Gastroesophageal sphincter (tissue), 4 donors: ENCODE measurements at regions not wholly inside any gene's neighbourhood (a gene's known extent, or its start where the extent isn't known, plus 50 kb on each side); places are given as distances from the start of the nearest gene placed in this dataset.
A peak's percentile ranks its signal among the peaks of the same experiment; 100 is the strongest.

ENCODE experiments used
- ATAC-seq: fragments of 150-250 bp; one replicate; pipeline ENCODE4 v1.9.1; 2016; ENCODE audit warnings: mild to moderate bottlenecking, moderate library complexity
- H3K27ac ChIP-seq, 4 donors: fragments of 200-600 bp; sonication (generic) in 3 of 4; 1 replicate in 3 of 4; 2 replicates in 1 of 4; pipeline ENCODE4 v1.5.1; 2016 to 2019
- H3K27me3 ChIP-seq: fragments of 200-600 bp; sonication (generic); one replicate; pipeline ENCODE4 v1.5.1; 2019
- H3K36me3 ChIP-seq, 2 donors: fragments of 200-600 bp; sonication (generic); one replicate each; pipeline ENCODE4 v1.5.1; 2019; ENCODE audit warnings: control low read depth in 1 of 2
- H3K4me1 ChIP-seq, 3 donors: fragments of 200-600 bp; sonication (generic); 1 replicate in 2 of 3; 2 replicates in 1 of 3; pipeline ENCODE4 v1.5.1; 2016 to 2019; ENCODE audit warnings: control low read depth in 2 of 3
- H3K4me3 ChIP-seq, 2 donors: fragments of 200-600 bp; sonication (generic); one replicate each; pipeline ENCODE4 v1.5.1; 2019; ENCODE audit warnings: mild to moderate bottlenecking in 1 of 2, moderate library complexity in 1 of 2
- H3K9me3 ChIP-seq, 3 donors: fragments of 200-600 bp; sonication (generic); one replicate each; pipeline ENCODE4 v1.5.1; 2017 to 2019; ENCODE audit warnings: control low read depth in 2 of 3
- CTCF ChIP-seq, 4 experiments: fragments of 200-600 bp in 2 of 4; fragments of 450-650 bp in 2 of 4; sonication (generic) in 1 of 4; IDR thresholded peaks; one replicate each; pipeline ENCODE4 v1.5.1; 2017 to 2019; ENCODE audit warnings: antibody characterized with exemption in 4 of 4, mild to moderate bottlenecking in 2 of 4, moderate library complexity in 2 of 4
- EP300 ChIP-seq: sonication (generic); formaldehyde crosslinking; IDR thresholded peaks from one replicate; pipeline ENCODE4 v1.6.1; 2017; ENCODE audit warnings: antibody characterized with exemption, mild to moderate bottlenecking
- POLR2A ChIP-seq, 2 donors: fragments of 450-650 bp; IDR thresholded peaks; one replicate each; pipeline ENCODE4 v1.6.1; 2017; ENCODE audit warnings: antibody characterized with exemption in 2 of 2, mild to moderate bottlenecking in 2 of 2, moderate library complexity in 1 of 2
- POLR2AphosphoS5 ChIP-seq: sonication (generic); formaldehyde crosslinking; IDR thresholded peaks from one replicate; pipeline ENCODE4 v1.6.1; 2017; ENCODE audit warnings: antibody characterized with exemption
- WGBS, 2 donors: methylation state at CpG; one replicate each; pipeline ENCODE4 v1.1.5; 2018; ENCODE audit warnings: low coverage in 1 of 2; 5-methylcytosine and 5-hydroxymethylcytosine counted together

GRCh38 chr1:5637171-5637570 is 355.1 kb downstream of the NPHP4 start:
- ATAC-seq: no peak
- peaks cover 76% of the 10 kb centered on the region for H3K27me3 ChIP-seq
- WGBS, 2 donors: 50 to 75% methylated on average over 2 of the region's 2 CpGs
- no peaks in the 10 kb centered on the region for H3K4me1 ChIP-seq
- TF ChIP-seq EP300 (no peak), CTCF (IDR thresholded peaks at IDR 0.05) (peak in 2 of 4 experiments; percentile 28)
- no peak overlapping the region for H3K27ac ChIP-seq
- H3K4me3 ChIP-seq: no peak overlapping the region
- H3K9me3 ChIP-seq: no peaks in the 10 kb centered on the region
- no peaks in the 10 kb centered on the region for H3K36me3 ChIP-seq

GRCh38 chr1:5634893-5635292 is 357.3 kb downstream of the NPHP4 start:
- H3K9me3 ChIP-seq: no peaks in the 10 kb centered on the region
- peaks cover 66% of the 10 kb centered on the region for H3K27me3 ChIP-seq
- no peaks in the 10 kb centered on the region for H3K4me1 ChIP-seq
- H3K27ac ChIP-seq: no peak overlapping the region
- no peak for TF ChIP-seq POLR2AphosphoS5
- no peak for TF ChIP-seq POLR2A (IDR thresholded peaks at IDR 0.05)
- TF ChIP-seq EP300: no peak
- no peak for TF ChIP-seq CTCF (IDR thresholded peaks at IDR 0.05)
- no peak for ATAC-seq
- H3K4me3 ChIP-seq: no peak overlapping the region
- 86 to 100% methylated on average over 1 to 2 of the region's 4 CpGs for WGBS, 2 donors
- no peaks in the 10 kb centered on the region for H3K36me3 ChIP-seq

GRCh38 chr1:5632814-5633213 is 359.4 kb downstream of the NPHP4 start:
- Histone ChIP-seq H3K27ac (no peak overlapping the region), H3K4me3 (no peak overlapping the region), H3K36me3 (no peaks in the 10 kb centered on the region), H3K4me1 (no peaks in the 10 kb centered on the region), H3K27me3 (peaks cover 60% of the 10 kb centered on the region), H3K9me3 (no peaks in the 10 kb centered on the region)
- WGBS, 2 donors: 70 to 84% methylated on average over 7 to 8 of the region's 10 CpGs
- no peak for ATAC-seq
- TF ChIP-seq CTCF (IDR thresholded peaks at IDR 0.05) (no peak), POLR2A (IDR thresholded peaks at IDR 0.05) (no peak)

- Histone ChIP-seq H3K9me3 (peaks cover 0 to 2% (median 0%) of the 10 kb centered on the region in 3 donors), H3K4me1 (no peaks in the 10 kb centered on the region), H3K27ac (no peak overlapping the region), H3K36me3 (no peaks in the 10 kb centered on the region), H3K27me3 (peaks cover 54% of the 10 kb centered on the region), H3K4me3 (no peak overlapping the region)
- WGBS, 2 donors: 57 to 83% methylated on average over 2 to 4 of the region's 4 CpGs
- TF ChIP-seq POLR2A (IDR thresholded peaks at IDR 0.05) (no peak), POLR2AphosphoS5 (no peak), CTCF (IDR thresholded peaks at IDR 0.05) (no peak), EP300 (no peak)
- ATAC-seq: no peak
These were observed 360.0 kb downstream of the NPHP4 start for GRCh38 chr1:5632224-5632623.

- Histone ChIP-seq H3K4me3 (no peak overlapping the region), H3K27me3 (peaks cover 45% of the 10 kb centered on the region), H3K27ac (no peak overlapping the region), H3K4me1 (no peaks in the 10 kb centered on the region), H3K9me3 (peaks cover 0 to 5% (median 0%) of the 10 kb centered on the region in 3 donors), H3K36me3 (no peaks in the 10 kb centered on the region)
- TF ChIP-seq POLR2A (IDR thresholded peaks at IDR 0.05) (no peak), CTCF (IDR thresholded peaks at IDR 0.05) (no peak), POLR2AphosphoS5 (no peak), EP300 (no peak)
- no peak for ATAC-seq
- 83 to 90% methylated on average over 1 to 2 of the region's 2 CpGs for WGBS, 2 donors
These were observed 363.8 kb downstream of the NPHP4 start for GRCh38 chr1:5628416-5628815.
